RWPE1 (cell line): ENCODE measurements at regions not wholly inside any gene's neighbourhood (a gene's known extent, or its start where the extent isn't known, plus 50 kb on each side); places are given as distances from the start of the nearest gene placed in this dataset.

Source experiments
- CTCF ChIA-PET: fragments of 350-600 bp; sonication (Branson Sonifier 250); formaldehyde crosslinking; extraction: SDS; loops from one replicate; lab custom pipeline; 2021; lab: Yijun Ruan, JAX
- POLR2A ChIA-PET: fragments of 400-600 bp; formaldehyde crosslinking; extraction: SDS; loops from one replicate; lab custom pipeline; 2020; ENCODE audit warnings: antibody characterized with exemption; ENCODE audit not compliant: low non-redundant PET; lab: Yijun Ruan, JAX
- DNase-seq: peaks from one replicate; pipeline ENCODE4 v3.0.0; 2012; ENCODE audit warnings: low spot score
- H3K27ac ChIP-seq: fragments of 450-650 bp; 2 replicates; pipeline ENCODE4 v1.5.1; 2017
- CTCF ChIP-seq: fragments of 450-650 bp; conservative IDR thresholded peaks from 2 replicates; pipeline ENCODE4 v1.5.1; 2017; ENCODE audit warnings: low read depth, mild to moderate bottlenecking

GRCh38 chr2:219758907-219759680 lies 131.7 kb downstream of the SLC4A3 start:
- CTCF ChIA-PET: no interaction called here
- POLR2A ChIA-PET: no interaction called here
- H3K27ac ChIP-seq: no peak overlapping the region
- DNase-seq: no peak
- TF ChIP-seq CTCF: no peak

- DNase-seq: no peak
- H3K27ac ChIP-seq: no peak overlapping the region
- no peak for TF ChIP-seq CTCF
- ChIA-PET CTCF (interaction anchor here (0.5 kb wide), 1 partner anchor 404 kb away, joined by 3 read pairs; no protein-coding TSS in a partner anchor), POLR2A (no interaction called here)
These were observed 132.4 kb downstream of the SLC4A3 start for GRCh38 chr2:219759801-219760200.

- no peak overlapping the region for H3K27ac ChIP-seq
- TF ChIP-seq CTCF: no peak
- CTCF ChIA-PET: no interaction called here
- POLR2A ChIA-PET: no interaction called here
- no peak for DNase-seq
These were observed 137.9 kb downstream of the SLC4A3 start for GRCh38 chr2:219765231-219765911.

- DNase-seq: no peak
- no peak for TF ChIP-seq CTCF
- ChIA-PET CTCF (no interaction called here), POLR2A (no interaction called here)
- H3K27ac ChIP-seq: no peak overlapping the region
These were observed 139.2 kb downstream of the SLC4A3 start for GRCh38 chr2:219766658-219767057.

- ChIA-PET POLR2A (no interaction called here), CTCF (no interaction called here)
These were observed 141.9 kb downstream of the SLC4A3 start for GRCh38 chr2:219769090-219769910.

More at GRCh38 chr2:219769090-219769910, 141.9 kb downstream of the SLC4A3 start:
- no peak for DNase-seq
- H3K27ac ChIP-seq: no peak overlapping the region
- TF ChIP-seq CTCF: no peak
